GM06990 (cell line): ENCODE measurements at regions not wholly inside any gene's neighbourhood (a gene's known extent, or its start where the extent isn't known, plus 50 kb on each side); places are given as distances from the start of the nearest gene placed in this dataset.

ENCODE experiments used
- DNase-seq: peaks from one replicate; pipeline ENCODE4 v3.0.0-alpha.2; 2011; ENCODE audit not compliant: insufficient read length; ENCODE audit errors: extremely low read depth
- H3K27me3 ChIP-seq: replicated peaks from 2 replicates; pipeline ENCODE4 v1.6.0; 2011; ENCODE audit warnings: low read length; ENCODE audit not compliant: control insufficient read depth, insufficient read depth
- H3K36me3 ChIP-seq: 2 replicates; pipeline ENCODE4 v1.5.1; 2011; ENCODE audit warnings: low read length; ENCODE audit not compliant: control insufficient read depth, insufficient read depth
- H3K4me3 ChIP-seq: replicated peaks from 2 replicates; pipeline ENCODE4 v1.5.1; 2011; ENCODE audit warnings: low read depth, mild to moderate bottlenecking, control low read depth, low read length
- CTCF ChIP-seq: IDR thresholded peaks from 2 replicates; pipeline ENCODE4 v1.5.1; 2011; ENCODE audit warnings: low read length, control low read depth, mild to moderate bottlenecking, inconsistent platforms; ENCODE audit not compliant: insufficient read depth, poor library complexity, severe bottlenecking

DNA sequence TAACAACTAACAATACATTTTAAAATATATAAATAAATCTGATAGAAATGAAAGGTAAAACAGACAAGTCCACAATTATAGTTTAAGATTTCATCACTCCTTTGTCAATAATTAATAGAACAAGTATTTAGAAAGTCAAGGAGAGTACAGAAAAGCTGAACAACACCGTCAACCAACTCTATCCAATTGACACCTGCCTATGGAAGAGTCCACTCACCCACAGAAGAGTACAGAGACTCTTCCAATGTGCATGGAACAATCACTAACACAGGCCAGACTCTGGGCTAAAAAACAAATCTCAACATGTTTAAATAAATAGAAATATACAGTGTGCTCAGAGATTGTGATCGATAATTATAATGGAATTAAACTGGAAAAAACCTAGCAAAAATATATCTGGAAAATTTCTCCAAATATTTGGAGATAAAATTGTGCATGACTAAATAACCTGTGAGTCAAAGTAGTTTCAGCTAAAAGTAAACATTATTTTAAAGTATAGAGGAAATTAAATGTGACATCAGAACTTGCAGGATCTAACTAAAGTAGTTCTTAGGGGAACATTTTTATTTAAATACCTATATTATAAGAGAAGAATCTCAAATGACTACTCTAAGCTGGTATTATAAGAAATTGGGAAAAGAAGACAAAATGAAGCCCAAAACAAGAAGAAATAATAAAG lies 109.9 kb upstream of the EGFR start:
- H3K27me3 ChIP-seq, result no peaks in the 10 kb centered on the region
- no peaks in the 10 kb centered on the region for H3K36me3 ChIP-seq
- no peak for TF ChIP-seq CTCF

DNA sequence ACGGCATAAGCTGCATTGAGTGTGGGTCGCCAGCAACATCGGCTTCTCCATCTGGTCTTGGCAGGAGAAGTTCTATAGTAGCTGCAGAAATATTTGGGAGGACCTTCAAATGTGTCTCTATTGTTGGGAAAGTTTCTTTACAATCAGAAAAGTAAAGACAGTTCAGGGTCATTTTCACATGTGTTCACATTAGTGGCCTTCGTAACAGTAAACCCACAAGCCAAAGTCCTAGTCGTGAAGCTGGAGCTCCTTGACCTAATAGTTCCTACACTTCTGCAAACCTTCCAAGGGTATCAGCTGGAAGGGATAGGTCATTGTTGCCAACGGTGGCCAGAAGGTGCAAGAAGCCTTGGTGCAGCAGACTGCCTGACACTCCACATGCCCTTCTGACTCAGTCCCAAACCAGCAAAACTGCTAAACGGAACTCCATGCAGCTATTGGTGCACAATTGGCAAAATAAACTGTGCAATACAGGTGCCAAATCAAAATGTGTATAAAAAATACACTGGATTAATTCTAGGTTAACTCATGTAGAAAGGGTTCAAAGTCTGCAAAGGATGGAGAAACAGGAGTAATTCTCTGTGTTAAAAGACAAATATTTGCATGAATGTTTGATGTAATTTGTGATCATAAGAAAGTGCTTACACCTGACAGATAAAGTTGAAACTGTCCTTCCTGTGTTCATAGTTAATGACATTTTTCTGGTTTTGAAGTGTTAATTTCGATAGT lies 102.8 kb upstream of the EGFR start:
- Histone ChIP-seq H3K27me3 (no peaks in the 10 kb centered on the region), H3K36me3 (no peaks in the 10 kb centered on the region), H3K4me3 (no peak overlapping the region)
- TF ChIP-seq CTCF, result no peak
- no peak for DNase-seq

More for the DNA sequence above, 109.9 kb upstream of the EGFR start:
- no peak overlapping the region for H3K4me3 ChIP-seq
- no peak for DNase-seq

DNA sequence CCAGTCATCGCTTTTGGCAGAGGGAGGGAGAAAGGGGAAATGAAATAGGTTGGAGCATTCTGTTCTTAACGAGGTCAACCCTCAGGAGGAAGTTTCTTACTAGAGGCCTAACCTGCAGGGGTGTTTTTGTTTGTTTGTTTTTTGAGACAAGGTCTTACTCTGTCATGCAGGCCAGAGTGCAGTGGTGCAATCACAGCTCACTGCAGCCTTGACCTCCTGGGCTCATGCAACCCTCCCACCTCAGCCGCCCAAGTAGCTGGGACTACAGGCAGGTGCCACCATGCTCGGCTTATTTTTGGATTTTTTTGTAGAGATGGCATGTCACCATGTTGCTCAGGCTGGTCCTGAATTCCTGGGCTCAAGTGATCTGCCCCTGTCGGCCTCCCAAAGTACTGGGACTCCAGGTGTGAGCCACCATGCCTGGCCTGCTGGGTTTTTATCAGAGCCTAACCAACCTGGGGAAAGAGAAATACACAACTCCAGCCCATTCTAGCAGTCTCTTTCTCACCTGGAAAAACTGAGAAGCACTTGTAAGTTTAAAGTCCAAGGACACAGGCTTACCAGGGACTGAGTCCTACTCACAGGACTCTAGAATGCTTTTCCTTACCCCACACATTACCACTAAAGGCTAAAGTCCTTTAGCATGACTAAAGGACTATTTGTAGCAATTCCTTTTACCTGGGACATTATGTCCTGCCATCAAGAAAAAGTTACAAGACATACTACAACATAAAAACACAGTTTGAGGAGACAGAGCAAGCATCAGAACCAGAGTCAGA lies 101.0 kb upstream of the EGFR start:
- TF ChIP-seq CTCF, result no peak

DNA sequence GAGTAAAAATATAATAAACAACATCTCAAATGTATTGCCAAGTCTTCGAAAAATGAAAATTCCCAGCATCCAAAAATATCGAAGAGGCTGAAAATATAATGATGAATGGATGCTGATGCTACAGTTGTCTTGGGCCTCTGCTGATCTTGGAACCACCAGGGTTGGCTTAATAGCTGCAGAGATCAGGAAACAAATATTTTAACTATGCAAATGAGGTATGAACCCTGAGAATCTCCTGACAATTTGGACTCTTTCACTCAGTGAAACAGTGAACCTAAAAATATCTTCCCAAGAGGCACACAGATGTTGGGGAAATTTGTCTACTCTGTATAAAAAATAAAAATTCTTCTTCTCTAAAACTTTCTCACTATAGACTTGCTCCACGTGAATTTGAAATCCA lies 97.7 kb upstream of the EGFR start:
- Histone ChIP-seq H3K4me3 (no peak overlapping the region), H3K36me3 (no peaks in the 10 kb centered on the region), H3K27me3 (no peaks in the 10 kb centered on the region)
- TF ChIP-seq CTCF, result no peak
- no peak for DNase-seq

More for the DNA sequence above, 101.0 kb upstream of the EGFR start:
- H3K27me3 ChIP-seq, result no peaks in the 10 kb centered on the region
- no peak overlapping the region for H3K4me3 ChIP-seq
- no peak for DNase-seq
- no peaks in the 10 kb centered on the region for H3K36me3 ChIP-seq

DNA sequence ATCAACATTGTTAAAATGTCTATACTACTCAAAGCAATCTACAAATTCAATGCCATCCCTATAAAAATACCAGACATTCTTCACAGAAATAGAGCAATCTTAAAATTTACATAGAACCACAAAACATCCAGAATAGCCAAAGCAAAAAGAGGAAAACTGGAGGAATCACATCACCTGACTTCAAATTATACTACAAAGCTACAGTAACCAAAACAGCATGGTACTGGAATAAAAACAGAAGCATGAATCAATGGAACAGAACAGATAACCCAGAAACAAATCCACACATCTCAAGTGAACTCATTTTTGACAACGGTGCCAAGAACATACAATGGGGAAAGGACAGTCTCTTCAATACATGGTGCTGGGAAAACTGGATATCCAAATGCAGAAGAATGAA lies 87.3 kb upstream of the EGFR start:
- Histone ChIP-seq H3K27me3 (no peaks in the 10 kb centered on the region), H3K36me3 (no peaks in the 10 kb centered on the region), H3K4me3 (no peak overlapping the region)
- no peak for DNase-seq
- TF ChIP-seq CTCF, result no peak
